Endothelial cell of umbilical vein (primary cell): ENCODE measurements at regions not wholly inside any gene's neighbourhood (a gene's known extent, or its start where the extent isn't known, plus 50 kb on each side); places are given as distances from the start of the nearest gene placed in this dataset.

Source experiments
- BruUV-seq: library from RNA; stranded (reverse); fragments of 400-500 nt; replicated peaks from 2 replicates; lab custom pipeline; 2021; lab: Mats Ljungman, UMichigan
- CTCF ChIA-PET: fragments of 300-600, 350-600 bp; sonication (Branson Sonifier 250); formaldehyde crosslinking; loops from one replicate; lab custom pipeline; 2021; ENCODE audit warnings: antibody characterized with exemption, inconsistent platforms; lab: Charles Lee
- POLR2A ChIA-PET: fragments of 300-600, 350-600 bp; sonication (Branson Sonifier 250); formaldehyde crosslinking; loops from one replicate; lab custom pipeline; 2021; ENCODE audit warnings: antibody characterized with exemption, inconsistent platforms; lab: Charles Lee
- DNase-seq: peaks from one replicate; pipeline ENCODE4 v3.0.0-alpha.2; 2011; ENCODE audit warnings: low read depth, low spot score
- FAIRE-seq: peaks from 2 replicates; lab custom pipeline; 2011; peaks lifted over from hg19 to GRCh38; lab: Jason Lieb, UNC
- H2AFZ ChIP-seq: 2 replicates; pipeline ENCODE4 v1.6.0; 2012; ENCODE audit warnings: low read depth, low read length, control low read depth, inconsistent platforms
- H3K27ac ChIP-seq: 2 replicates; pipeline ENCODE4 v1.5.1; 2011; ENCODE audit warnings: low read depth, mild to moderate bottlenecking, control low read depth, low read length, moderate library complexity; ENCODE audit not compliant: insufficient read depth
- H3K27me3 ChIP-seq, 2 experiments: 2 replicates each; pipeline versions ENCODE4 v1.6.0 to v1.6.1; 2011; ENCODE audit warnings: low read length in 2 of 2, mixed read lengths in 1 of 2; ENCODE audit not compliant: control insufficient read depth in 2 of 2, insufficient read depth in 2 of 2
- H3K36me3 ChIP-seq, 2 experiments: 2 replicates in 1 of 2; 3 replicates in 1 of 2; pipeline ENCODE4 v1.5.1; 2011; ENCODE audit warnings: low read length in 2 of 2, mild to moderate bottlenecking in 1 of 2, moderate library complexity in 1 of 2; ENCODE audit not compliant: control insufficient read depth in 2 of 2, insufficient read depth in 2 of 2; ENCODE audit errors: extremely low read depth in 1 of 2
- H3K4me1 ChIP-seq: 3 replicates; pipeline ENCODE4 v1.5.1; 2011; ENCODE audit warnings: mild to moderate bottlenecking, low read length; ENCODE audit not compliant: control insufficient read depth, insufficient read depth; ENCODE audit errors: extremely low read depth
- H3K4me2 ChIP-seq: 2 replicates; pipeline ENCODE4 v1.6.1; 2011; ENCODE audit warnings: low read length, control low read depth, mixed read lengths; ENCODE audit not compliant: insufficient read depth
- H3K4me3 ChIP-seq, 3 experiments: fragments of 200-600 bp in 1 of 3; sonication (generic), shearing (Covaris generic) in 1 of 3; replicated peaks in 1 of 3; 2 replicates each; pipeline ENCODE4 v1.5.1; 2011 to 2016; ENCODE audit warnings: control low read depth in 3 of 3, low read length in 3 of 3, mild to moderate bottlenecking in 2 of 3, inconsistent platforms in 1 of 3, low read depth in 1 of 3, moderate library complexity in 1 of 3; ENCODE audit not compliant: insufficient read depth in 1 of 3
- H3K79me2 ChIP-seq: 2 replicates; pipeline ENCODE4 v1.6.0; 2012; ENCODE audit warnings: low read length, inconsistent platforms; ENCODE audit not compliant: control insufficient read depth, insufficient read depth
- H3K9ac ChIP-seq: replicated peaks from 2 replicates; pipeline ENCODE3; 2011; ENCODE audit warnings: low read length, control low read depth; ENCODE audit not compliant: insufficient read depth; ENCODE audit errors: extremely low read depth
- H3K9me1 ChIP-seq: replicated peaks from 3 replicates; pipeline ENCODE4 v1.6.0; 2011; ENCODE audit warnings: mild to moderate bottlenecking, low read length; ENCODE audit not compliant: control insufficient read depth, insufficient read depth; ENCODE audit errors: extremely low read depth
- H3K9me3 ChIP-seq: replicated peaks from 2 replicates; pipeline ENCODE4 v1.5.1; 2012; ENCODE audit warnings: low read length, inconsistent platforms; ENCODE audit not compliant: control insufficient read depth, insufficient read depth
- H4K20me1 ChIP-seq: replicated peaks from 2 replicates; pipeline ENCODE3; 2011; ENCODE audit warnings: mild to moderate bottlenecking, low read length; ENCODE audit not compliant: control insufficient read depth, insufficient read depth; ENCODE audit errors: extremely low read depth
- EZH2 ChIP-seq: IDR thresholded peaks from 2 replicates; pipeline ENCODE4 v1.6.1; 2012; ENCODE audit warnings: borderline replicate concordance, low read depth, mild to moderate bottlenecking, moderate library complexity, low read length, inconsistent platforms; ENCODE audit not compliant: severe bottlenecking
- FOS ChIP-seq: IDR thresholded peaks from 2 replicates; pipeline ENCODE4 v1.6.1; 2011; ENCODE audit warnings: mild to moderate bottlenecking, low read length, moderate library complexity, borderline replicate concordance; ENCODE audit not compliant: insufficient read depth
- GATA2 ChIP-seq: IDR thresholded peaks from 2 replicates; pipeline ENCODE4 v1.7.0; 2011; ENCODE audit warnings: low read depth, mild to moderate bottlenecking, moderate library complexity, mixed read lengths, low read length; ENCODE audit not compliant: insufficient read length, insufficient read depth
- JUN ChIP-seq: IDR thresholded peaks from 2 replicates; pipeline ENCODE4 v1.6.1; 2011; ENCODE audit warnings: borderline replicate concordance, low read depth; ENCODE audit not compliant: insufficient read length, insufficient read depth
- MYC ChIP-seq: IDR thresholded peaks from one replicate; pipeline ENCODE4 v1.6.1; 2011; ENCODE audit warnings: mild to moderate bottlenecking, low read depth, low read length
- POLR2A ChIP-seq: IDR thresholded peaks from 2 replicates; pipeline ENCODE4 v1.6.1; 2012; ENCODE audit warnings: low read depth, mild to moderate bottlenecking, control low read depth, low read length
- POLR2AphosphoS5 ChIP-seq: IDR thresholded peaks from 2 replicates; pipeline ENCODE4 v1.6.1; 2012; ENCODE audit warnings: low read depth, mild to moderate bottlenecking, control low read depth, low read length, moderate library complexity; ENCODE audit not compliant: insufficient read depth
- dilution Hi-C: fragments of 300-500 bp; cut with MboI; formaldehyde crosslinking; loops from one replicate; pipeline ENCODE4 v1.15.0; 2019; ENCODE audit warnings: low sequenced_read_pairs; ENCODE audit not compliant: extremely low pct_ligation_motif_present
- intact Hi-C: fragments of 100-400 bp; cut with micrococcal nuclease; formaldehyde crosslinking; loops from one replicate; pipeline ENCODE4 v1.10.0; 2022
- TF ChIP-seq, protein P1 (sequence below), 2 donors: IDR thresholded peaks; 1 replicate in 1 of 2; 2 replicates in 1 of 2; pipeline ENCODE4 v1.5.1; 2011; ENCODE audit warnings: low read length in 2 of 2, mild to moderate bottlenecking in 2 of 2, moderate library complexity in 2 of 2, control low read depth in 1 of 2, inconsistent platforms in 1 of 2, low read depth in 1 of 2; ENCODE audit not compliant: insufficient read depth in 1 of 2; ENCODE audit errors: extremely low read depth in 1 of 2
- TF ChIP-seq, protein P2 (sequence below): IDR thresholded peaks from 2 replicates; pipeline ENCODE4 v1.6.1; 2011; ENCODE audit not compliant: insufficient read depth, insufficient read length

DNA sequence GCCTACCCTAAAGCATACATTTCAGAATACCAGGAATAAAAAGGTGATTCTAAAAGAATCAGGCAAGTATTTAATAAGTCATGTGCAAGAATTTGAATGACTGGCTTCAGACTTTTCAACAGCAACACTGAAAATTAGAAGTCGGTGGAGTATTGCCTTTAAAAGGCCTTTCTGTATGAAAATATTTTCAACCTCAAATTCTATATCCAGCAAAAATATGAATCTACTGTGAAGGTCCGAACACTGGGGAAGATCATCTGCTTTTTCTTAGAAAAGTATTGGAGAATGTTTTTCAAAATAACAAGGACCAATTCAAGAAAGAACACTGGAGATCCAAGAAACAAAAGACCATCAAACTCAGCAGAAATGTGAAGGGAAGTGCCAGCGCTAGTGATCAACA, 459.5 kb upstream of the KLF12 start:
- Histone ChIP-seq H3K9me1 (no peaks in the 10 kb centered on the region), H3K9ac (no peak overlapping the region), H3K27ac (no peak overlapping the region), H2AFZ (no peak overlapping the region), H3K27me3 (peaks cover 0 to 6% of the 10 kb centered on the region in 2 experiments), H3K9me3 (no peaks in the 10 kb centered on the region), H3K79me2 (no peaks in the 10 kb centered on the region), H3K4me1 (no peaks in the 10 kb centered on the region), H4K20me1 (no peaks in the 10 kb centered on the region), H3K36me3 (no peaks in the 10 kb centered on the region), H3K4me3 (no peak overlapping the region), H3K4me2 (no peak overlapping the region)
- intact Hi-C loops (no loop called here), dilution Hi-C loops (no loop called here)
- DNase-seq (no peak), FAIRE-seq (no peak)
- CTCF ChIA-PET, result no interaction called here
- POLR2A ChIA-PET, result no interaction called here
- TF ChIP-seq, protein P1, sequence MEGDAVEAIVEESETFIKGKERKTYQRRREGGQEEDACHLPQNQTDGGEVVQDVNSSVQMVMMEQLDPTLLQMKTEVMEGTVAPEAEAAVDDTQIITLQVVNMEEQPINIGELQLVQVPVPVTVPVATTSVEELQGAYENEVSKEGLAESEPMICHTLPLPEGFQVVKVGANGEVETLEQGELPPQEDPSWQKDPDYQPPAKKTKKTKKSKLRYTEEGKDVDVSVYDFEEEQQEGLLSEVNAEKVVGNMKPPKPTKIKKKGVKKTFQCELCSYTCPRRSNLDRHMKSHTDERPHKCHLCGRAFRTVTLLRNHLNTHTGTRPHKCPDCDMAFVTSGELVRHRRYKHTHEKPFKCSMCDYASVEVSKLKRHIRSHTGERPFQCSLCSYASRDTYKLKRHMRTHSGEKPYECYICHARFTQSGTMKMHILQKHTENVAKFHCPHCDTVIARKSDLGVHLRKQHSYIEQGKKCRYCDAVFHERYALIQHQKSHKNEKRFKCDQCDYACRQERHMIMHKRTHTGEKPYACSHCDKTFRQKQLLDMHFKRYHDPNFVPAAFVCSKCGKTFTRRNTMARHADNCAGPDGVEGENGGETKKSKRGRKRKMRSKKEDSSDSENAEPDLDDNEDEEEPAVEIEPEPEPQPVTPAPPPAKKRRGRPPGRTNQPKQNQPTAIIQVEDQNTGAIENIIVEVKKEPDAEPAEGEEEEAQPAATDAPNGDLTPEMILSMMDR (IDR thresholded peaks at IDR 0.05; ENCODE audit: extremely low read depth in 1 of 2, insufficient read depth in 1 of 2, low read depth in 1 of 2, low read length in 2 of 2), result no peak
- TF ChIP-seq GATA2 (no peak), POLR2AphosphoS5 (no peak), MYC (no peak), POLR2A (no peak), JUN (no peak), FOS (no peak), EZH2 (no peak)
- TF ChIP-seq, protein P2, sequence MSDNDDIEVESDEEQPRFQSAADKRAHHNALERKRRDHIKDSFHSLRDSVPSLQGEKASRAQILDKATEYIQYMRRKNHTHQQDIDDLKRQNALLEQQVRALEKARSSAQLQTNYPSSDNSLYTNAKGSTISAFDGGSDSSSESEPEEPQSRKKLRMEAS, result no peak
- no TSS peak for BruUV-seq
